Ovary (tissue), 7 donors: ENCODE measurements at regions not wholly inside any gene's neighbourhood (a gene's known extent, or its start where the extent isn't known, plus 50 kb on each side); places are given as distances from the start of the nearest gene placed in this dataset.
"Not testable (repeated sequence)": the region's sequence is repeated elsewhere in the genome, so short reads cannot be mapped to it uniquely, and the experiment has no call there.

Experiments
- DNase-seq, 5 donors: peaks; one replicate each; pipeline ENCODE4 v3.0.0-alpha.2; 2019 to 2020
- H3K27ac ChIP-seq, 2 donors: fragments of 200-600 bp; one replicate each; pipeline versions ENCODE4 v1.5.1 to v1.8.0; 2019 to 2022
- H3K27me3 ChIP-seq: fragments of 200-600 bp; one replicate; pipeline ENCODE4 v1.8.0; 2022
- H3K36me3 ChIP-seq: fragments of 200-600 bp; sonication (generic); one replicate; pipeline ENCODE4 v1.5.1; 2019
- H3K4me1 ChIP-seq: one replicate; pipeline ENCODE4 v1.8.1; 2013; ENCODE audit warnings: mild to moderate bottlenecking, moderate library complexity; ENCODE audit not compliant: insufficient read depth
- H3K4me3 ChIP-seq: fragments of 200-600 bp; sonication (generic); one replicate; pipeline ENCODE4 v1.5.1; 2017
- H3K9me3 ChIP-seq, 2 donors: fragments of 200-600 bp in 1 of 2; sonication (generic) in 1 of 2; one replicate each; pipeline versions ENCODE4 v1.5.1 to v1.8.1; 2013 to 2019; ENCODE audit warnings: mild to moderate bottlenecking in 1 of 2, moderate library complexity in 1 of 2
- CTCF ChIP-seq, 3 donors: fragments of 450-650 bp in 2 of 3; fragments of 200-600 bp in 1 of 3; IDR thresholded peaks; one replicate each; pipeline versions ENCODE4 v1.5.1 to v1.8.0; 2016 to 2022; ENCODE audit warnings: antibody characterized with exemption in 3 of 3, mild to moderate bottlenecking in 1 of 3
- EP300 ChIP-seq: sonication (generic); formaldehyde crosslinking; IDR thresholded peaks from one replicate; pipeline ENCODE4 v1.6.1; 2017; ENCODE audit warnings: antibody characterized with exemption
- POLR2A ChIP-seq: fragments of 450-650 bp; IDR thresholded peaks from one replicate; pipeline ENCODE4 v1.6.1; 2017; ENCODE audit warnings: antibody characterized with exemption, mild to moderate bottlenecking, moderate library complexity
- WGBS, 3 donors: extraction: QIAGEN DNeasy Blood & Tissue Kit in 1 of 3; methylation state at CpG; one replicate each; pipeline versions ENCODE4 v1.1.5 to v1.1.7; 2013 to 2017; 5-methylcytosine and 5-hydroxymethylcytosine counted together
- intact Hi-C, 4 donors: fragments of 100-400 bp; cut with DNase I; formaldehyde crosslinking; loops; one replicate each; pipeline versions ENCODE4 v1.11.0 to v1.15.1; 2022 to 2023
- donor health status: DM: no; HTN: no; CAD: no; lungs with moderate emphysema.
- donor health status: DM: no; HTN: no; CAD: no.
- donor health status: Bipolar disorder and iron deficiency.
- donor health status: DM: no; HTN: no; CAD: no.
- donor health status: DM: yes; HTN: yes; CAD: no.

- Histone ChIP-seq H3K27ac (no peak overlapping the region), H3K27me3 (no peaks in the 10 kb centered on the region), H3K9me3 (no peaks in the 10 kb centered on the region), H3K4me3 (no peak overlapping the region), H3K36me3 (no peaks in the 10 kb centered on the region), H3K4me1 (peaks cover 3% of the 10 kb centered on the region)
- 22 to 39% (median 29%) methylated on average over 6 of the region's 6 CpGs for WGBS, 3 donors
- peak in 3 of 5 donors; percentile 18 to 55 (median 29) for DNase-seq
- intact Hi-C loops: no loop called here
- TF ChIP-seq EP300 (no peak), CTCF (IDR thresholded peaks at IDR 0.05) (no peak), POLR2A (no peak)
These were observed 63.7 kb downstream of the MAP10 start for GRCh38 chr1:232868793-232869491.

GRCh38 chr1:232871291-232871969 is 66.2 kb downstream of the MAP10 start:
- 95 to 97% (median 97%) methylated on average over 22 to 34 of the region's 34 CpGs for WGBS, 3 donors

GRCh38 chr1:232872284-232872683 is 67.1 kb downstream of the MAP10 start:
- H3K9me3 ChIP-seq: no peaks in the 10 kb centered on the region
- TF ChIP-seq CTCF (IDR thresholded peaks at IDR 0.05): no peak
- no peak for TF ChIP-seq POLR2A
- TF ChIP-seq EP300: no peak
- 95 to 97% (median 96%) methylated on average over 3 of the region's 3 CpGs for WGBS, 3 donors
- H3K4me3 ChIP-seq: no peak overlapping the region
- no peaks in the 10 kb centered on the region for H3K36me3 ChIP-seq
- no peak overlapping the region for H3K27ac ChIP-seq
- DNase-seq: no peak
- no peaks in the 10 kb centered on the region for H3K27me3 ChIP-seq
- intact Hi-C loops: no loop called here
- peaks cover 3% of the 10 kb centered on the region for H3K4me1 ChIP-seq

More at GRCh38 chr1:232871291-232871969, 66.2 kb downstream of the MAP10 start:
- H3K9me3 ChIP-seq, H3K27me3 ChIP-seq, H3K36me3 ChIP-seq, H3K4me3 ChIP-seq, H3K4me1 ChIP-seq, intact Hi-C loops, H3K27ac ChIP-seq, DNase-seq: not testable (repeated sequence)

GRCh38 chr1:232872738-232873137 is 67.5 kb downstream of the MAP10 start:
- WGBS, 3 donors: 88 to 92% (median 90%) methylated on average over 4 of the region's 4 CpGs
- Histone ChIP-seq H3K27me3 (no peaks in the 10 kb centered on the region), H3K36me3 (no peaks in the 10 kb centered on the region), H3K4me3 (no peak overlapping the region), H3K4me1 (peaks cover 3% of the 10 kb centered on the region), H3K27ac (no peak overlapping the region), H3K9me3 (no peaks in the 10 kb centered on the region)
- intact Hi-C loops: no loop called here
- DNase-seq: no peak
- TF ChIP-seq POLR2A: no peak
- TF ChIP-seq EP300: no peak
- TF ChIP-seq CTCF (IDR thresholded peaks at IDR 0.05): no peak

- no peaks in the 10 kb centered on the region for H3K9me3 ChIP-seq
- no peak overlapping the region for H3K27ac ChIP-seq
- H3K27me3 ChIP-seq: no peaks in the 10 kb centered on the region
- H3K36me3 ChIP-seq: no peaks in the 10 kb centered on the region
- 85 to 89% (median 87%) methylated on average over 5 of the region's 5 CpGs for WGBS, 3 donors
- intact Hi-C loops: no loop called here
- TF ChIP-seq POLR2A (no peak), EP300 (no peak), CTCF (IDR thresholded peaks at IDR 0.05) (no peak)
- no peak for DNase-seq
- no peak overlapping the region for H3K4me3 ChIP-seq
- peaks cover 3% of the 10 kb centered on the region for H3K4me1 ChIP-seq
These were observed 68.2 kb downstream of the MAP10 start for GRCh38 chr1:232873412-232873811.
